HCT116 (cell line): ENCODE measurements at regions not wholly inside any gene's neighbourhood (a gene's known extent, or its start where the extent isn't known, plus 50 kb on each side); places are given as distances from the start of the nearest gene placed in this dataset.

Experiments
- ATAC-seq: fragments of 200-7000 bp; cut with Tn5 transposase; 2 replicates; pipeline ENCODE4 v1.9.1; 2020; ENCODE audit warnings: mild to moderate bottlenecking, moderate library complexity
- BruUV-seq: library from RNA; stranded (reverse); fragments of 400-500 nt; replicated peaks from 2 replicates; lab custom pipeline; 2021; lab: Mats Ljungman, UMichigan
- CTCF ChIA-PET: fragments of 300-600 bp; sonication (Branson Sonifier 250); formaldehyde crosslinking; loops from one replicate; lab custom pipeline; 2021; ENCODE audit warnings: antibody characterized with exemption; lab: Charles Lee
- POLR2A ChIA-PET: fragments of 300-600, 350-600 bp; sonication (Branson Sonifier 250); formaldehyde crosslinking; loops from one replicate; lab custom pipeline; 2021; ENCODE audit warnings: antibody characterized with exemption; lab: Charles Lee
- RAD21 ChIA-PET, 2 experiments: fragments of 300-600 bp; sonication (Branson Sonifier 250); formaldehyde crosslinking; loops; one replicate each; lab custom pipeline; 2023; ENCODE audit warnings: low total read pairs in 2 of 2; ENCODE audit not compliant: uncharacterized antibody in 2 of 2, unreplicated experiment in 2 of 2, low non-redundant PET in 1 of 2; lab: Charles Lee
- DNase-seq: peaks from one replicate; pipeline ENCODE4 v3.0.0-alpha.2; 2010; ENCODE audit warnings: low read depth, low spot score
- H2AFZ ChIP-seq: fragments of 200-600 bp; shearing (Covaris generic), sonication (generic); 2 replicates; pipeline ENCODE4 v1.6.1; 2017; ENCODE audit warnings: low read depth, mixed run types, mixed read lengths, antibody characterized with exemption, low read length; ENCODE audit not compliant: poor library complexity, severe bottlenecking
- H3K27ac ChIP-seq: 2 replicates; pipeline ENCODE4 v1.5.1; 2012; ENCODE audit warnings: low read depth, low read length
- H3K27me3 ChIP-seq: fragments of 200-600 bp; sonication (generic); 2 replicates; pipeline ENCODE4 v1.6.1; 2016; ENCODE audit warnings: mixed run types, low read length, mixed read lengths; ENCODE audit not compliant: insufficient read depth
- H3K36me3 ChIP-seq, 2 experiments: fragments of 200-500 bp in 1 of 2; fragments of 200-600 bp in 1 of 2; sonication (Bioruptor generic) in 1 of 2; sonication (generic) in 1 of 2; 2 replicates each; pipeline versions ENCODE4 v1.5.1 to v1.6.1; 2014 to 2016; ENCODE audit warnings: low read length in 2 of 2, inconsistent platforms in 1 of 2, mixed read lengths in 1 of 2, mixed run types in 1 of 2; ENCODE audit not compliant: insufficient read depth in 2 of 2, control insufficient read depth in 1 of 2
- H3K4me1 ChIP-seq, 2 experiments: fragments of 200-600 bp in 1 of 2; sonication (generic) in 1 of 2; 2 replicates each; pipeline versions ENCODE4 v1.5.1 to v1.6.1; 2012 to 2017; ENCODE audit warnings: low read length in 2 of 2, inconsistent platforms in 1 of 2, mild to moderate bottlenecking in 1 of 2, mixed read lengths in 1 of 2, mixed run types in 1 of 2, moderate library complexity in 1 of 2; ENCODE audit not compliant: insufficient read depth in 2 of 2, control insufficient read depth in 1 of 2
- H3K4me2 ChIP-seq: fragments of 200-600 bp; sonication (generic); 2 replicates; pipeline ENCODE4 v1.6.1; 2017; ENCODE audit warnings: mixed run types, low read length, mixed read lengths
- H3K4me3 ChIP-seq, 2 experiments: fragments of 200-600 bp in 1 of 2; sonication (generic) in 1 of 2; replicated peaks in 1 of 2; 2 replicates each; pipeline ENCODE4 v1.5.1; 2011 to 2016; ENCODE audit warnings: low read length in 2 of 2, control low read depth in 1 of 2, low read depth in 1 of 2, mild to moderate bottlenecking in 1 of 2, mixed read lengths in 1 of 2, mixed run types in 1 of 2
- H3K79me2 ChIP-seq: fragments of 200-600 bp; sonication (generic); 2 replicates; pipeline ENCODE4 v1.6.1; 2017; ENCODE audit warnings: mild to moderate bottlenecking, mixed run types, low read length, moderate library complexity, mixed read lengths; ENCODE audit not compliant: insufficient read depth
- H3K9ac ChIP-seq: fragments of 200-600 bp; sonication (generic); 2 replicates; pipeline ENCODE4 v1.6.1; 2016; ENCODE audit warnings: low read length, mixed read lengths
- H3K9me2 ChIP-seq: fragments of 200-600 bp; sonication (generic), shearing (Covaris generic); 2 replicates; pipeline ENCODE4 v1.6.1; 2017; ENCODE audit warnings: mixed run types, mild to moderate bottlenecking, moderate library complexity; ENCODE audit not compliant: insufficient read depth
- H3K9me3 ChIP-seq, 2 experiments: fragments of 200-500 bp in 1 of 2; fragments of 200-600 bp in 1 of 2; sonication (Bioruptor generic) in 1 of 2; sonication (generic) in 1 of 2; 2 replicates each; pipeline ENCODE4 v1.6.1; 2014 to 2017; ENCODE audit warnings: low read length in 2 of 2, mixed read lengths in 2 of 2, inconsistent platforms in 1 of 2, low read depth in 1 of 2, mild to moderate bottlenecking in 1 of 2, mixed run types in 1 of 2, moderate library complexity in 1 of 2; ENCODE audit not compliant: control insufficient read depth in 1 of 2, insufficient read depth in 1 of 2
- H4K20me1 ChIP-seq: fragments of 200-600 bp; sonication (generic), shearing (Covaris generic); 2 replicates; pipeline ENCODE4 v1.6.1; 2017; ENCODE audit warnings: mixed run types, mild to moderate bottlenecking, moderate library complexity; ENCODE audit not compliant: insufficient read depth
- EGR1 ChIP-seq: IDR thresholded peaks from 2 replicates; pipeline ENCODE4 v1.6.1; 2012; ENCODE audit warnings: low read depth
- ELF1 ChIP-seq: IDR thresholded peaks from 2 replicates; pipeline ENCODE4 v1.6.1; 2012; ENCODE audit warnings: low read depth, borderline replicate concordance
- EZH2 ChIP-seq: fragments of 200-600 bp; sonication (generic); IDR thresholded peaks from 2 replicates; pipeline ENCODE4 v1.6.1; 2017; ENCODE audit warnings: antibody characterized with exemption, mixed run types
- EZH2phosphoT487 ChIP-seq: fragments of 200-600 bp; IDR thresholded peaks from 2 replicates; pipeline ENCODE4 v1.6.1; 2018; ENCODE audit warnings: antibody characterized with exemption, borderline replicate concordance
- JUND ChIP-seq: IDR thresholded peaks from 2 replicates; pipeline ENCODE4 v1.6.1; 2012
- POLR2AphosphoS5 ChIP-seq: IDR thresholded peaks from 2 replicates; pipeline ENCODE4 v1.6.1; 2011; ENCODE audit warnings: mild to moderate bottlenecking, low read depth, low read length, moderate library complexity
- YY1 ChIP-seq: IDR thresholded peaks from 2 replicates; pipeline ENCODE4 v1.6.1; 2011; ENCODE audit warnings: low read length, low read depth, moderate library complexity, mild to moderate bottlenecking; ENCODE audit not compliant: insufficient replicate concordance; ENCODE audit errors: extremely low read depth
- ZFX ChIP-seq: fragments of 450-650 bp; IDR thresholded peaks from 2 replicates; pipeline ENCODE4 v1.6.1; 2017
- ZNF274 ChIP-seq: fragments of 200-500 bp; sonication (Bioruptor generic); IDR thresholded peaks from 2 replicates; pipeline ENCODE4 v1.6.1; 2014; ENCODE audit warnings: mild to moderate bottlenecking, low read depth, low read length, inconsistent platforms
- intact Hi-C: fragments of 100-400 bp; cut with micrococcal nuclease; formaldehyde crosslinking; loops from 2 replicates; pipeline ENCODE4 v1.10.0; 2022
- TF ChIP-seq, protein P1 (sequence below): IDR thresholded peaks from 2 replicates; pipeline ENCODE4 v1.6.1; 2011; ENCODE audit warnings: mild to moderate bottlenecking, low read length, moderate library complexity; ENCODE audit not compliant: insufficient replicate concordance; ENCODE audit errors: extremely low read depth
- TF ChIP-seq, protein P2 (sequence below): IDR thresholded peaks from 2 replicates; pipeline ENCODE4 v1.6.1; 2012

DNA sequence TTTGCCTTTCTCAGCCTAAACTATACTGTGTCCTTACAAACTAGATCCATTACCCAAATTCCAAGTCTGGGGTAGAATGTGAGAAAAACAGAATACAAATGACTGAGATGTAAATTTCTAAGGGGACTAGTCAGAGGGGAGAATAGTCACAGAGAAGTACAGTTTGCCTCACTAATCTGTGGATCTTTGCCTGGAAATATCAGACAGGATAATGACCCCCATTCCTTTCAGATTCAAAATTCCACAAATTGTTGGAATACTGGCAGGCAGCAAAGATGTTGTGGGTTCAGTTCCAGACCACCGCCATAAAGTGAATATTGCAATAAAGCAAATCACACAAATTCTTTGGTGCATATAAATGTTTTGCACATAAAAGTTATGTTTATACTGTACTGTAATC is 762.8 kb upstream of the NR2F2 start:
- no TSS peak for BruUV-seq
- no peak overlapping the region for H3K4me3 ChIP-seq
- intact Hi-C loops = no loop called here
- DNase-seq (no peak), ATAC-seq (no peak)
- ChIA-PET CTCF (no interaction called here), RAD21 (no interaction called here), POLR2A (no interaction called here)
- no peak overlapping the region for H3K9ac ChIP-seq
- no peaks in the 10 kb centered on the region for H3K9me2 ChIP-seq
- no peaks in the 10 kb centered on the region for H3K36me3 ChIP-seq
- no peaks in the 10 kb centered on the region; a peak in 1 of 4 replicates for H3K4me1 ChIP-seq
- no peaks in the 10 kb centered on the region for H3K9me3 ChIP-seq
- no peaks in the 10 kb centered on the region for H4K20me1 ChIP-seq
- no peak overlapping the region for H2AFZ ChIP-seq
- TF ChIP-seq EZH2 = no peak
- no peak for TF ChIP-seq ELF1
- TF ChIP-seq, protein P1, sequence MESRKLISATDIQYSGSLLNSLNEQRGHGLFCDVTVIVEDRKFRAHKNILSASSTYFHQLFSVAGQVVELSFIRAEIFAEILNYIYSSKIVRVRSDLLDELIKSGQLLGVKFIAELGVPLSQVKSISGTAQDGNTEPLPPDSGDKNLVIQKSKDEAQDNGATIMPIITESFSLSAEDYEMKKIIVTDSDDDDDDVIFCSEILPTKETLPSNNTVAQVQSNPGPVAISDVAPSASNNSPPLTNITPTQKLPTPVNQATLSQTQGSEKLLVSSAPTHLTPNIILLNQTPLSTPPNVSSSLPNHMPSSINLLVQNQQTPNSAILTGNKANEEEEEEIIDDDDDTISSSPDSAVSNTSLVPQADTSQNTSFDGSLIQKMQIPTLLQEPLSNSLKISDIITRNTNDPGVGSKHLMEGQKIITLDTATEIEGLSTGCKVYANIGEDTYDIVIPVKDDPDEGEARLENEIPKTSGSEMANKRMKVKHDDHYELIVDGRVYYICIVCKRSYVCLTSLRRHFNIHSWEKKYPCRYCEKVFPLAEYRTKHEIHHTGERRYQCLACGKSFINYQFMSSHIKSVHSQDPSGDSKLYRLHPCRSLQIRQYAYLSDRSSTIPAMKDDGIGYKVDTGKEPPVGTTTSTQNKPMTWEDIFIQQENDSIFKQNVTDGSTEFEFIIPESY = no peak
- TF ChIP-seq POLR2AphosphoS5 = no peak
- TF ChIP-seq, protein P2, sequence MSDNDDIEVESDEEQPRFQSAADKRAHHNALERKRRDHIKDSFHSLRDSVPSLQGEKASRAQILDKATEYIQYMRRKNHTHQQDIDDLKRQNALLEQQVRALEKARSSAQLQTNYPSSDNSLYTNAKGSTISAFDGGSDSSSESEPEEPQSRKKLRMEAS = no peak
- TF ChIP-seq EGR1 = no peak
- no peak for TF ChIP-seq JUND
- no peak for TF ChIP-seq ZFX
- TF ChIP-seq ZNF274 = no peak
- no peak for TF ChIP-seq EZH2phosphoT487
- no peak for TF ChIP-seq YY1
- no peak overlapping the region for H3K27ac ChIP-seq
- H3K27me3 ChIP-seq = no peaks in the 10 kb centered on the region
- H3K79me2 ChIP-seq = no peaks in the 10 kb centered on the region
- no peak overlapping the region for H3K4me2 ChIP-seq
